Endothelial cell of umbilical vein (primary cell): ENCODE measurements at regions not wholly inside any gene's neighbourhood (a gene's known extent, or its start where the extent isn't known, plus 50 kb on each side); places are given as distances from the start of the nearest gene placed in this dataset.

Experiments
- BruUV-seq: library from RNA; stranded (reverse); fragments of 400-500 nt; replicated peaks from 2 replicates; lab custom pipeline; 2021; lab: Mats Ljungman, UMichigan
- CTCF ChIA-PET: fragments of 300-600, 350-600 bp; sonication (Branson Sonifier 250); formaldehyde crosslinking; loops from one replicate; lab custom pipeline; 2021; ENCODE audit warnings: antibody characterized with exemption, inconsistent platforms; lab: Charles Lee
- POLR2A ChIA-PET: fragments of 300-600, 350-600 bp; sonication (Branson Sonifier 250); formaldehyde crosslinking; loops from one replicate; lab custom pipeline; 2021; ENCODE audit warnings: antibody characterized with exemption, inconsistent platforms; lab: Charles Lee
- DNase-seq: peaks from one replicate; pipeline ENCODE4 v3.0.0-alpha.2; 2011; ENCODE audit warnings: low read depth, low spot score
- FAIRE-seq: peaks from 2 replicates; lab custom pipeline; 2011; peaks lifted over from hg19 to GRCh38; lab: Jason Lieb, UNC
- H2AFZ ChIP-seq: 2 replicates; pipeline ENCODE4 v1.6.0; 2012; ENCODE audit warnings: low read depth, low read length, control low read depth, inconsistent platforms
- H3K27ac ChIP-seq: 2 replicates; pipeline ENCODE4 v1.5.1; 2011; ENCODE audit warnings: low read depth, mild to moderate bottlenecking, control low read depth, low read length, moderate library complexity; ENCODE audit not compliant: insufficient read depth
- H3K27me3 ChIP-seq, 2 experiments: 2 replicates each; pipeline versions ENCODE4 v1.6.0 to v1.6.1; 2011; ENCODE audit warnings: low read length in 2 of 2, mixed read lengths in 1 of 2; ENCODE audit not compliant: control insufficient read depth in 2 of 2, insufficient read depth in 2 of 2
- H3K36me3 ChIP-seq, 2 experiments: 2 replicates in 1 of 2; 3 replicates in 1 of 2; pipeline ENCODE4 v1.5.1; 2011; ENCODE audit warnings: low read length in 2 of 2, mild to moderate bottlenecking in 1 of 2, moderate library complexity in 1 of 2; ENCODE audit not compliant: control insufficient read depth in 2 of 2, insufficient read depth in 2 of 2; ENCODE audit errors: extremely low read depth in 1 of 2
- H3K4me1 ChIP-seq: 3 replicates; pipeline ENCODE4 v1.5.1; 2011; ENCODE audit warnings: mild to moderate bottlenecking, low read length; ENCODE audit not compliant: control insufficient read depth, insufficient read depth; ENCODE audit errors: extremely low read depth
- H3K4me2 ChIP-seq: 2 replicates; pipeline ENCODE4 v1.6.1; 2011; ENCODE audit warnings: low read length, control low read depth, mixed read lengths; ENCODE audit not compliant: insufficient read depth
- H3K4me3 ChIP-seq, 3 experiments: fragments of 200-600 bp in 1 of 3; sonication (generic), shearing (Covaris generic) in 1 of 3; replicated peaks in 1 of 3; 2 replicates each; pipeline ENCODE4 v1.5.1; 2011 to 2016; ENCODE audit warnings: control low read depth in 3 of 3, low read length in 3 of 3, mild to moderate bottlenecking in 2 of 3, inconsistent platforms in 1 of 3, low read depth in 1 of 3, moderate library complexity in 1 of 3; ENCODE audit not compliant: insufficient read depth in 1 of 3
- H3K79me2 ChIP-seq: 2 replicates; pipeline ENCODE4 v1.6.0; 2012; ENCODE audit warnings: low read length, inconsistent platforms; ENCODE audit not compliant: control insufficient read depth, insufficient read depth
- H3K9ac ChIP-seq: replicated peaks from 2 replicates; pipeline ENCODE3; 2011; ENCODE audit warnings: low read length, control low read depth; ENCODE audit not compliant: insufficient read depth; ENCODE audit errors: extremely low read depth
- H3K9me1 ChIP-seq: replicated peaks from 3 replicates; pipeline ENCODE4 v1.6.0; 2011; ENCODE audit warnings: mild to moderate bottlenecking, low read length; ENCODE audit not compliant: control insufficient read depth, insufficient read depth; ENCODE audit errors: extremely low read depth
- H3K9me3 ChIP-seq: replicated peaks from 2 replicates; pipeline ENCODE4 v1.5.1; 2012; ENCODE audit warnings: low read length, inconsistent platforms; ENCODE audit not compliant: control insufficient read depth, insufficient read depth
- H4K20me1 ChIP-seq: replicated peaks from 2 replicates; pipeline ENCODE3; 2011; ENCODE audit warnings: mild to moderate bottlenecking, low read length; ENCODE audit not compliant: control insufficient read depth, insufficient read depth; ENCODE audit errors: extremely low read depth
- EZH2 ChIP-seq: IDR thresholded peaks from 2 replicates; pipeline ENCODE4 v1.6.1; 2012; ENCODE audit warnings: borderline replicate concordance, low read depth, mild to moderate bottlenecking, moderate library complexity, low read length, inconsistent platforms; ENCODE audit not compliant: severe bottlenecking
- FOS ChIP-seq: IDR thresholded peaks from 2 replicates; pipeline ENCODE4 v1.6.1; 2011; ENCODE audit warnings: mild to moderate bottlenecking, low read length, moderate library complexity, borderline replicate concordance; ENCODE audit not compliant: insufficient read depth
- GATA2 ChIP-seq: IDR thresholded peaks from 2 replicates; pipeline ENCODE4 v1.7.0; 2011; ENCODE audit warnings: low read depth, mild to moderate bottlenecking, moderate library complexity, mixed read lengths, low read length; ENCODE audit not compliant: insufficient read length, insufficient read depth
- MAX ChIP-seq: IDR thresholded peaks from 2 replicates; pipeline ENCODE4 v1.6.1; 2011; ENCODE audit not compliant: insufficient read depth, insufficient read length
- MYC ChIP-seq: IDR thresholded peaks from one replicate; pipeline ENCODE4 v1.6.1; 2011; ENCODE audit warnings: mild to moderate bottlenecking, low read depth, low read length
- POLR2A ChIP-seq: IDR thresholded peaks from 2 replicates; pipeline ENCODE4 v1.6.1; 2012; ENCODE audit warnings: low read depth, mild to moderate bottlenecking, control low read depth, low read length
- POLR2AphosphoS5 ChIP-seq: IDR thresholded peaks from 2 replicates; pipeline ENCODE4 v1.6.1; 2012; ENCODE audit warnings: low read depth, mild to moderate bottlenecking, control low read depth, low read length, moderate library complexity; ENCODE audit not compliant: insufficient read depth
- dilution Hi-C: fragments of 300-500 bp; cut with MboI; formaldehyde crosslinking; loops from one replicate; pipeline ENCODE4 v1.15.0; 2019; ENCODE audit warnings: low sequenced_read_pairs; ENCODE audit not compliant: extremely low pct_ligation_motif_present
- intact Hi-C: fragments of 100-400 bp; cut with micrococcal nuclease; formaldehyde crosslinking; loops from one replicate; pipeline ENCODE4 v1.10.0; 2022

- H2AFZ ChIP-seq = no peak overlapping the region
- no peak overlapping the region for H3K27ac ChIP-seq
- no peaks in the 10 kb centered on the region for H3K79me2 ChIP-seq
- dilution Hi-C loops (no loop called here), intact Hi-C loops (no loop called here)
- no peaks in the 10 kb centered on the region for H4K20me1 ChIP-seq
- no peaks in the 10 kb centered on the region for H3K9me1 ChIP-seq
- POLR2A ChIA-PET = no interaction called here
- no peaks in the 10 kb centered on the region for H3K4me1 ChIP-seq
- no peak overlapping the region for H3K4me3 ChIP-seq
- FAIRE-seq (no peak), DNase-seq (no peak)
- H3K9me3 ChIP-seq = peaks cover 3% of the 10 kb centered on the region
- no TSS peak for BruUV-seq
- H3K4me2 ChIP-seq = no peak overlapping the region
- no peak overlapping the region for H3K9ac ChIP-seq
- CTCF ChIA-PET = no interaction called here
- TF ChIP-seq FOS (no peak), GATA2 (no peak), POLR2A (no peak), MYC (no peak), POLR2AphosphoS5 (no peak), EZH2 (no peak), MAX (no peak)
- no peaks in the 10 kb centered on the region for H3K27me3 ChIP-seq
- H3K36me3 ChIP-seq = no peaks in the 10 kb centered on the region
Observed at GRCh38 chr7:68324621-68325020, 1273.7 kb upstream of the AUTS2 start.

GRCh38 chr7:68334216-68334615 lies 1264.1 kb upstream of the AUTS2 start:
- Histone ChIP-seq H2AFZ (no peak overlapping the region), H3K4me3 (no peak overlapping the region), H3K9me1 (no peaks in the 10 kb centered on the region), H3K36me3 (no peaks in the 10 kb centered on the region), H3K27ac (no peak overlapping the region), H3K4me2 (no peak overlapping the region), H3K27me3 (no peaks in the 10 kb centered on the region), H3K9me3 (peaks cover 6% of the 10 kb centered on the region), H3K9ac (no peak overlapping the region), H3K4me1 (no peaks in the 10 kb centered on the region), H3K79me2 (no peaks in the 10 kb centered on the region), H4K20me1 (no peaks in the 10 kb centered on the region)
- FAIRE-seq = no peak
- TF ChIP-seq GATA2 (no peak), FOS (no peak)
- no peak for DNase-seq
- ChIA-PET CTCF (no interaction called here), POLR2A (no interaction called here)
- intact Hi-C loops = no loop called here
- BruUV-seq = no TSS peak
- dilution Hi-C loops = no loop called here
